Activated B cell treated with CpG ODN at 0.5 μM for 24 hours (primary cell): ENCODE measurements at regions not wholly inside any gene's neighbourhood (a gene's known extent, or its start where the extent isn't known, plus 50 kb on each side); places are given as distances from the start of the nearest gene placed in this dataset.

Experiments used
- ATAC-seq: fragments of 200-7000 bp; cut with Tn5 transposase; one replicate; pipeline ENCODE4 v1.10.0; 2021; ENCODE audit warnings: low read depth, mild to moderate bottlenecking, moderate library complexity
- CTCF ChIA-PET: fragments of 350-600 bp; sonication (Branson Sonifier 250); formaldehyde crosslinking; loops from one replicate; lab custom pipeline; 2021; ENCODE audit warnings: antibody characterized with exemption; lab: Charles Lee
- POLR2A ChIA-PET: fragments of 350-600 bp; sonication (Branson Sonifier 250); formaldehyde crosslinking; loops from one replicate; lab custom pipeline; 2021; ENCODE audit warnings: antibody characterized with exemption; lab: Charles Lee
- DNase-seq: peaks from one replicate; pipeline ENCODE4 v3.0.0; 2022
- H3K27ac Mint-ChIP-seq: one replicate; pipeline ENCODE4 v1.8.0; 2020; ENCODE audit warnings: mixed read lengths
- H3K27me3 Mint-ChIP-seq: one replicate; pipeline ENCODE4 v1.8.0; 2021; ENCODE audit warnings: mixed read lengths
- H3K36me3 Mint-ChIP-seq: one replicate; pipeline ENCODE4 v1.8.0; 2021; ENCODE audit warnings: low read depth, mixed read lengths
- H3K4me1 Mint-ChIP-seq: one replicate; pipeline ENCODE4 v1.8.0; 2021; ENCODE audit warnings: mixed read lengths
- H3K4me3 Mint-ChIP-seq: one replicate; pipeline ENCODE4 v1.8.0; 2020; ENCODE audit warnings: mild to moderate bottlenecking, mixed read lengths
- H3K9me3 Mint-ChIP-seq: one replicate; pipeline ENCODE4 v1.8.0; 2020; ENCODE audit warnings: mixed read lengths
- intact Hi-C: fragments of 100-400 bp; cut with micrococcal nuclease; formaldehyde crosslinking; loops from one replicate; pipeline ENCODE4 v1.15.1; 2024
- TF ChIP-seq, protein P1 (sequence below): fragments of 200-600 bp; IDR thresholded peaks from one replicate; pipeline ENCODE4 v1.8.0; 2022; ENCODE audit warnings: antibody characterized with exemption, mild to moderate bottlenecking

DNA sequence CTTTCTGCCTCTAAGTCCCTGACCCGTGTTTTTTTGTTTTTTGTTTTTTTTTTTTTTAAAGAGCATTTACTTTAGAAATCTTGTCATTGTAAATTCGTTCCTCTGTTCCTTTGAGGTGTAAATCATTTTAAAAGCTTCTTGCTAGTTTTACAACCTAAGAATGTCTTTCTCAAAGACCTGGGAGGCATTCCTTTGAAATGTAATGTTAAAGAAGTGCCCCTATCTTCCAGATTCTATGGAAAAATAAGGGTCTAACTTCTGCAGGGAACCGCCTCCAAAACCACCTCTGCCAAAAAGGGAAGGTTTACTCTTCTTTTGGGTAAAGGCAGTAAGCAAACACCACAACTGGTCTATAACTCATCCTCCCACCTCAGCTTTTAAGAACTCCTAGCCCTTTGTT is 259.6 kb upstream of the ZNF804A start:
- TF ChIP-seq, protein P1, sequence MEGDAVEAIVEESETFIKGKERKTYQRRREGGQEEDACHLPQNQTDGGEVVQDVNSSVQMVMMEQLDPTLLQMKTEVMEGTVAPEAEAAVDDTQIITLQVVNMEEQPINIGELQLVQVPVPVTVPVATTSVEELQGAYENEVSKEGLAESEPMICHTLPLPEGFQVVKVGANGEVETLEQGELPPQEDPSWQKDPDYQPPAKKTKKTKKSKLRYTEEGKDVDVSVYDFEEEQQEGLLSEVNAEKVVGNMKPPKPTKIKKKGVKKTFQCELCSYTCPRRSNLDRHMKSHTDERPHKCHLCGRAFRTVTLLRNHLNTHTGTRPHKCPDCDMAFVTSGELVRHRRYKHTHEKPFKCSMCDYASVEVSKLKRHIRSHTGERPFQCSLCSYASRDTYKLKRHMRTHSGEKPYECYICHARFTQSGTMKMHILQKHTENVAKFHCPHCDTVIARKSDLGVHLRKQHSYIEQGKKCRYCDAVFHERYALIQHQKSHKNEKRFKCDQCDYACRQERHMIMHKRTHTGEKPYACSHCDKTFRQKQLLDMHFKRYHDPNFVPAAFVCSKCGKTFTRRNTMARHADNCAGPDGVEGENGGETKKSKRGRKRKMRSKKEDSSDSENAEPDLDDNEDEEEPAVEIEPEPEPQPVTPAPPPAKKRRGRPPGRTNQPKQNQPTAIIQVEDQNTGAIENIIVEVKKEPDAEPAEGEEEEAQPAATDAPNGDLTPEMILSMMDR: no peak
- no peaks in the 10 kb centered on the region for H3K36me3 Mint-ChIP-seq
- ChIA-PET CTCF (no interaction called here), POLR2A (no interaction called here)
- no peaks in the 10 kb centered on the region for H3K27me3 Mint-ChIP-seq
- H3K9me3 Mint-ChIP-seq: no peaks in the 10 kb centered on the region
- DNase-seq (no peak), ATAC-seq (no peak)
- no peak overlapping the region for H3K27ac Mint-ChIP-seq
- no peaks in the 10 kb centered on the region for H3K4me1 Mint-ChIP-seq
- intact Hi-C loops: no loop called here
- H3K4me3 Mint-ChIP-seq: no peak overlapping the region

DNA sequence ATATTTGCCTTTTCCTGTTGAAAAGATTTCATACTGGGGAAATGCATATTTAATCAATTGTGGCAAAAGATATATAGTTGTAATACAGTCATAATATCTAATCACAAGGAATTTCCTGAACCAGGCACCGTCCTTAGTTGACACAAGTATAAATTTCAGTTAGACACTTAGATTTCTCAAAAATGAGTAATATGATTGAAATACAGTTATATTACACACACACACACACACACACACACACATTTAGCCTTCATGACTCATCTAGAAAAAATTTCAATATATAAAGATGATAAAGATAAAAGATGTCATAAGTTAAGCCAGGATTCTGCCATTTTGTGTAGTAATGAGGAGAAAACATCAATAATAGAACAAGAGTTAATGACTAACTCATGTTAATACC is 258.4 kb upstream of the ZNF804A start:
- Mint-ChIP-seq H3K4me3 (no peak overlapping the region), H3K36me3 (no peaks in the 10 kb centered on the region), H3K9me3 (no peaks in the 10 kb centered on the region), H3K27ac (no peak overlapping the region), H3K4me1 (no peaks in the 10 kb centered on the region), H3K27me3 (no peaks in the 10 kb centered on the region)
- DNase-seq: no peak
- CTCF ChIA-PET: no interaction called here
- POLR2A ChIA-PET: interaction anchor here (0.7 kb wide), 1 partner anchor 213 kb away, joined by 3 read pairs; no protein-coding TSS in a partner anchor
- TF ChIP-seq, protein P1: no peak
- intact Hi-C loops: no loop called here
- no peak for ATAC-seq

DNA sequence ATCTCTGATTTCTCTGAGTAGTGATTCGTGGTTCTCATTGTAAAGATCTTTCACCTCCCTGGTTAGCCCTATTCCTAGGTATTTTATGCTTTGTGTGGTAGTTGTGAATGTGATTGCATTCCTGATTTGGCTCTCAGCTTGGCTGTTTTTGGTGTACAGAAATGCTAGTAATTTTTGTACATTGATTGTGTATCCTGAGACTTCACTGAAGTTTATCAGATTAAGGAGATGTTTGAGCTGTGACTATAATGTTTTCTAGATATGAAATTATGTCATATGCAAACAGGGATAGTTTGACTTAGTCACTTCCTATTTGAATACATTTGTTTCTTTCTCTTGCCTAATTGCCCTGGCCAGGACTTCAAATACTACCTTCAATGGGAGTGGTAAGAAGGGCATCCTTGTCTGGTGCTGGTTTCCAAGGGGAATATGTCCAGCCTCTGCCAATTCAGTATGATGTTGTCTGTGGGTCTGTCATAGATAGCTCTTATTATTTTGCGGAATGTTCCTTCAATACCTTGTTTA is 251.9 kb upstream of the ZNF804A start:
- no peaks in the 10 kb centered on the region for H3K36me3 Mint-ChIP-seq
- TF ChIP-seq, protein P1: no peak
- DNase-seq: no peak
- H3K27me3 Mint-ChIP-seq: no peaks in the 10 kb centered on the region
- ChIA-PET CTCF (no interaction called here), POLR2A (no interaction called here)
- H3K9me3 Mint-ChIP-seq: peaks cover 12% of the 10 kb centered on the region
- no peak overlapping the region for H3K27ac Mint-ChIP-seq
- peaks cover 10% of the 10 kb centered on the region for H3K4me1 Mint-ChIP-seq
- H3K4me3 Mint-ChIP-seq: no peak overlapping the region
- no peak for ATAC-seq
- intact Hi-C loops: no loop called here

DNA sequence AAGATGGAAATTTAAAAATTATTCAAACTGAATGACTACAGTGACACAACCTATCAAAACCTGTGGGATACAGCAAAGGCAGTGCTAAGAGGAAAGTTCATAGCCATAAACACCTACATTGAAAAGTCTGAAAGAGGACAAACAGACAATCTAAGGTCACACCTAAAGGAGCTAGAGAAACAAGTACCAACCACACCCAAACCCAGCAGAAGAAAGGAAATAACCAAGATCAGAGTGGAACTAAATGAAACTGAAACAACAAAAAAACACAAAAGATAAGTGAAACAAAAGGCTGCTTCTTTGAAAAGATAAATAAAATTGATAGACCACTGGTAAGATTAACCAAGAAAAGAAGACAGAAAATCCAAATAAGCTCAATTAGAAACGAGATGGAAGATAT is 247.2 kb upstream of the ZNF804A start:
- ChIA-PET POLR2A (no interaction called here), CTCF (no interaction called here)
- Mint-ChIP-seq H3K27ac (peak overlapping the region; percentile 31), H3K4me1 (peaks cover 12% of the 10 kb centered on the region), H3K9me3 (peaks cover 12% of the 10 kb centered on the region), H3K4me3 (no peak overlapping the region), H3K27me3 (no peaks in the 10 kb centered on the region), H3K36me3 (no peaks in the 10 kb centered on the region)
- ATAC-seq (no peak), DNase-seq (no peak)
- intact Hi-C loops: no loop called here
- TF ChIP-seq, protein P1: no peak

DNA sequence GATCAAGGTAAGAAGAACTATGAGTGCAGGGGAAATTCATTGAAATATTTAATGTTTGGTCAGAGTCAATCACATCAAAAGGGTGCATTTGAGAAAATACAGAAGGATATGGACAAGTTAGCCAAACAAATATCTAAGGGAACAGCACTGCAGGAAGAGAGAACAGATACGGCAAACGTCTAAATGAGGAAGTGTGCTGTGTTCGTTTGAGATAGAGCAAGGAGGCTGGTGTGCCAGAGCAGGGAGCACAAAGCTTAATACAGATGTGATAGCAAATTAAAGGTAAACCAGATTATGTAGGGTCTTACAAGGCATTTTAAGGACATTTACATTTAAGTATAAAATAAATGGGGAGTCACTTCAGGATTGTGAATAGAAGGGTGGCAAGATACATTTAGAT is 241.3 kb upstream of the ZNF804A start:
- Mint-ChIP-seq H3K36me3 (no peaks in the 10 kb centered on the region), H3K4me3 (no peak overlapping the region), H3K27me3 (no peaks in the 10 kb centered on the region), H3K27ac (no peak overlapping the region), H3K4me1 (peaks cover 2% of the 10 kb centered on the region), H3K9me3 (peaks cover 2% of the 10 kb centered on the region)
- no peak for ATAC-seq
- POLR2A ChIA-PET: no interaction called here
- TF ChIP-seq, protein P1: no peak
- CTCF ChIA-PET: no interaction called here
- intact Hi-C loops: no loop called here
- no peak for DNase-seq
